ENCODE measurements at regions not wholly inside any gene's neighbourhood (a gene's known extent, or its start where the extent isn't known, plus 50 kb on each side); places are given as distances from the start of the nearest gene placed in this dataset.

DNA sequence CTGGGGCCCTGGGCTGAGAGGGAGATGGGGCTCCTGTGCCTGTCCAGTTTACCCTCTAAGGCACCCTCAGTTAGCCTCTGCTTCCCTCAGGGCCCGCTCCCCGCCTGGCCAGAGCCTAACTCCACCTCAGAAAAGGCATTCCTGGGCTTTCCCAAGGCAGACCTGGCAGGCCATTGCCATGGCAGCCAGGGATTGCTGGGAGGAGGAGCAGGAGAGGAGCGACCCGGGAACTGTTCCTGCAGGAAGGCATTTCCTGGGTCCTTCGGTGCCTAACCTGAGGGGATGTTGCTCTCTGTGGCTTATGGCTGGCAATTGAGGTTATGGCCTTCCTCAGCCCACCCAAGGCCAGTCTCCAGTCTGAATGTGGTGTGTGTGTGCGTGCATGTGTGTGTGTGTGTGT lies 131.3 kb downstream of the PJA1 start:
- intact Hi-C loops (cut with micrococcal nuclease): no loop called here
- Mint-ChIP-seq H3K36me3 (ENCODE audit: low read depth) (no peaks in the 10 kb centered on the region), H3K27me3 (peaks cover 3% of the 10 kb centered on the region), H3K4me3 (no peak overlapping the region), H3K4me1 (ENCODE audit: low read depth) (peaks cover under 1% of the 10 kb centered on the region), H3K27ac (no peak overlapping the region), H3K9me3 (no peaks in the 10 kb centered on the region)

DNA sequence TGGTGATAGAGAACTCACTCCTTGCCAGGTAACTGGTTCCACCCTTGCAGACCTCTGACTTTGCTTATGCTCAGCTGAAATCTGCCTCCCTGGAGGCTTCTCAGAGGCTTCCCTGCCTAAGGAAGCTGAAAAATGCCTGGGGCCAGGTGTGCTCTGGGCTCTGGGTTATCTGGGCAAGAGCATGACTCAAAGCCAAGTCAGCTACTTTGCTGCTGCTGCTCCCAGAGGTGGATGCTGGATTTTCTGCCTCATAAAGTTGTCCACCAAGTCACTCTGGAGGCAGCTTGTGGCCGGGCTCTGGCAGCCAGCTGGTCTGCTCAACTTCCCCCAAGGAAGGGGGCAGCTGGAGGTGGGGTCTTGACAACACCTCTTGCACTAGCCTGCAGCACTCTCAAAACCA lies 132.7 kb downstream of the PJA1 start:
- no peaks in the 10 kb centered on the region for H3K36me3 Mint-ChIP-seq (ENCODE audit: low read depth)
- H3K27ac Mint-ChIP-seq: no peak overlapping the region
- H3K27me3 Mint-ChIP-seq: peaks cover 3% of the 10 kb centered on the region
- intact Hi-C loops (cut with micrococcal nuclease): no loop called here
- H3K4me3 Mint-ChIP-seq: no peak overlapping the region
- no peaks in the 10 kb centered on the region for H3K9me3 Mint-ChIP-seq
- H3K4me1 Mint-ChIP-seq (ENCODE audit: low read depth): peaks cover 10% of the 10 kb centered on the region

DNA sequence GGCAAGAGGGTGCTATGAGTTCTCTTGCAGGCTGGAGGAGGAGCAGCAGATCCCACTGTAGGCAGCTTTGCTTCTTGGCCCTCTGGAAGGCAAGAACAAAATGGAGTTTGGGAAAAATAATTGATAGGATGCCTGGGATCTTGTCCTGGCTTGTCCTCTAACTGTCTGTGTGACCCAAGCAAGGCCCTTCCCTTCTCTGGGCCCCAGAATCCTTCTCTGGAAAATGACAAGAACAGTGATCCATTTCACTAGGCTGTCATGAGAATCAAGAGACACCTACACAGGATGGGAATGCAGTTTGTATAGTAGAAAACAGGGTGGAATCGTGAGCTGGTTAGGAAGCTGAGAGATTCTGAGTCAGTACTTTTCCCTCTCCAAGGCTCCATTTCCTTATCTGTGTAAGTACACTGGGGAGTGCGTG lies 133.3 kb downstream of the PJA1 start:
- H3K4me1 Mint-ChIP-seq (ENCODE audit: low read depth): peaks cover 15% of the 10 kb centered on the region
- H3K36me3 Mint-ChIP-seq (ENCODE audit: low read depth): no peaks in the 10 kb centered on the region
- H3K9me3 Mint-ChIP-seq: no peaks in the 10 kb centered on the region
- intact Hi-C loops (cut with micrococcal nuclease): no loop called here
- H3K4me3 Mint-ChIP-seq: no peak overlapping the region
- H3K27me3 Mint-ChIP-seq: peaks cover 3% of the 10 kb centered on the region
- no peak overlapping the region for H3K27ac Mint-ChIP-seq

- no peak overlapping the region for H3K27ac Mint-ChIP-seq
- H3K9me3 Mint-ChIP-seq: no peaks in the 10 kb centered on the region
- intact Hi-C loops (cut with micrococcal nuclease): no loop called here
- H3K36me3 Mint-ChIP-seq (ENCODE audit: low read depth): no peaks in the 10 kb centered on the region
- H3K4me3 Mint-ChIP-seq: no peak overlapping the region
- H3K4me1 Mint-ChIP-seq (ENCODE audit: low read depth): peaks cover 21% of the 10 kb centered on the region
- peaks cover 3% of the 10 kb centered on the region for H3K27me3 Mint-ChIP-seq
Measured at GRCh38 chrX:69031181-69031580, 134.1 kb downstream of the PJA1 start.

- no peaks in the 10 kb centered on the region for H3K27me3 Mint-ChIP-seq
- H3K27ac Mint-ChIP-seq: no peak overlapping the region
- H3K4me1 Mint-ChIP-seq (ENCODE audit: low read depth): peaks cover 28% of the 10 kb centered on the region
- no peaks in the 10 kb centered on the region for H3K36me3 Mint-ChIP-seq (ENCODE audit: low read depth)
- intact Hi-C loops (cut with micrococcal nuclease): no loop called here
- no peak overlapping the region for H3K4me3 Mint-ChIP-seq
- no peaks in the 10 kb centered on the region for H3K9me3 Mint-ChIP-seq
Measured at GRCh38 chrX:69029771-69030170, 135.5 kb downstream of the PJA1 start.

- no peak overlapping the region for H3K4me3 Mint-ChIP-seq
- no peaks in the 10 kb centered on the region for H3K27me3 Mint-ChIP-seq
- no peak overlapping the region for H3K27ac Mint-ChIP-seq
- intact Hi-C loops (cut with micrococcal nuclease): no loop called here
- H3K36me3 Mint-ChIP-seq (ENCODE audit: low read depth): no peaks in the 10 kb centered on the region
- H3K4me1 Mint-ChIP-seq (ENCODE audit: low read depth): peaks cover 28% of the 10 kb centered on the region
- no peaks in the 10 kb centered on the region for H3K9me3 Mint-ChIP-seq
Measured at GRCh38 chrX:69028761-69029120, 136.5 kb downstream of the PJA1 start.

- intact Hi-C loops (cut with micrococcal nuclease): no loop called here
Measured at GRCh38 chrX:69028006-69028760, 137.1 kb downstream of the PJA1 start.

GRCh38 chrX:69027181-69028005 lies 137.9 kb downstream of the PJA1 start:
- peaks cover 28% of the 10 kb centered on the region for H3K4me1 Mint-ChIP-seq (ENCODE audit: low read depth)
- no peaks in the 10 kb centered on the region for H3K27me3 Mint-ChIP-seq
- intact Hi-C loops (cut with micrococcal nuclease): no loop called here
- H3K36me3 Mint-ChIP-seq (ENCODE audit: low read depth): no peaks in the 10 kb centered on the region
- no peak overlapping the region for H3K4me3 Mint-ChIP-seq
- no peaks in the 10 kb centered on the region for H3K9me3 Mint-ChIP-seq
- H3K27ac Mint-ChIP-seq: peak overlapping the region; percentile 47

More at GRCh38 chrX:69028006-69028760, 137.1 kb downstream of the PJA1 start:
- Mint-ChIP-seq H3K27ac (no peak overlapping the region), H3K4me3 (no peak overlapping the region), H3K9me3 (no peaks in the 10 kb centered on the region), H3K27me3 (no peaks in the 10 kb centered on the region), H3K36me3 (ENCODE audit: low read depth) (no peaks in the 10 kb centered on the region), H3K4me1 (ENCODE audit: low read depth) (peaks cover 28% of the 10 kb centered on the region)

DNA sequence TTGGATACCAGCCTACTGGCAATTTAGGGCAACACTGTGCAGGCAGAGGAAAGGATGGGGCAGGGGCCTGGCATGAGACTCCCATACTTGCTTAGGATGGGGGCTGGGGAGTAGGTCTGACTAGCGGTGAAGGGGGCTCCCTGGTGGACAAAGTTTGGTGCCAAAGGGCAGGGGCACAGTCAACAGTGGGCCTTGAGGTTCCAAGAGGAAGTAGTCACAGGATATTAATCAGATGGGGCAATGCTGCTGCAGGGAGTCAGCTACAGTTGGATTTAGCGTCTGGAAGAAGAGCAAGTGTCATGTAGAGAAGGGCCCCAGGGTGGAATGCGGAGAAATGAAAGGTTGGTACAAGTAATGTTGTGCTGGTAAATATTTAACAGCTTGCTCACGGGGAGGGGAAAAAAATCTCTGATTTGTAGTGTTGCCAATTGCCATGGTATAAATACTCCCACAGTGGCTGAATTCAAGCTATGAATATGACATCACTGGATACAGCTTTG lies 139.4 kb downstream of the PJA1 start:
- H3K9me3 Mint-ChIP-seq: no peaks in the 10 kb centered on the region
- intact Hi-C loops (cut with micrococcal nuclease): no loop called here
- H3K4me1 Mint-ChIP-seq (ENCODE audit: low read depth): peaks cover 28% of the 10 kb centered on the region
- H3K4me3 Mint-ChIP-seq: no peak overlapping the region
- no peaks in the 10 kb centered on the region for H3K36me3 Mint-ChIP-seq (ENCODE audit: low read depth)
- no peaks in the 10 kb centered on the region for H3K27me3 Mint-ChIP-seq
- no peak overlapping the region for H3K27ac Mint-ChIP-seq

- H3K9me3 Mint-ChIP-seq: no peaks in the 10 kb centered on the region
- H3K27ac Mint-ChIP-seq: no peak overlapping the region
- H3K4me3 Mint-ChIP-seq: no peak overlapping the region
- no peaks in the 10 kb centered on the region for H3K36me3 Mint-ChIP-seq (ENCODE audit: low read depth)
- intact Hi-C loops (cut with micrococcal nuclease): no loop called here
- no peaks in the 10 kb centered on the region for H3K27me3 Mint-ChIP-seq
- H3K4me1 Mint-ChIP-seq (ENCODE audit: low read depth): peaks cover 28% of the 10 kb centered on the region
Measured at GRCh38 chrX:69024931-69025330, 140.3 kb downstream of the PJA1 start.

GRCh38 chrX:69024161-69024736 lies 141.0 kb downstream of the PJA1 start:
- H3K27me3 Mint-ChIP-seq: no peaks in the 10 kb centered on the region
- no peak overlapping the region for H3K4me3 Mint-ChIP-seq
- peaks cover 28% of the 10 kb centered on the region for H3K4me1 Mint-ChIP-seq (ENCODE audit: low read depth)
- intact Hi-C loops (cut with micrococcal nuclease): no loop called here
- no peaks in the 10 kb centered on the region for H3K9me3 Mint-ChIP-seq
- no peak overlapping the region for H3K27ac Mint-ChIP-seq
- H3K36me3 Mint-ChIP-seq (ENCODE audit: low read depth): no peaks in the 10 kb centered on the region

DNA sequence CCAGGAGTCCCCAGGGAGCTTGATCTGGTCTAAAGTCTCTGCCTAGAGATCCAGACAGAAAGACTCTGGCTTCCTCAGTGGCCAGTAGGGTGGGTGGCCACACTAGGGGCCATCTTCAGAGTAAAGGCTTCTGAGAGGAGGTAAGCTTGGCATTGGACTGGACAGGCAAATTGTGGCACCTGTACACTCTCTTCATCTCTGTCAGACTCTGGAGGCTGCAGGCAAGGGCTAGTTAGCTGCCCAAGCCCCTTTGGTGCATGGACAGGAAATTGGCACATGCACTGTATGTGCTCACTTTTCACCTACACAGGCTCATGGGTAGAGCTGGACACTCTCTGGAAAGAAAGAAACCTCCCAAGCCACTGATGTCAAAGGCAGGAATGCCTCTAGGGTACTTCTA lies 142.8 kb downstream of the PJA1 start:
- intact Hi-C loops (cut with micrococcal nuclease): no loop called here

DNA sequence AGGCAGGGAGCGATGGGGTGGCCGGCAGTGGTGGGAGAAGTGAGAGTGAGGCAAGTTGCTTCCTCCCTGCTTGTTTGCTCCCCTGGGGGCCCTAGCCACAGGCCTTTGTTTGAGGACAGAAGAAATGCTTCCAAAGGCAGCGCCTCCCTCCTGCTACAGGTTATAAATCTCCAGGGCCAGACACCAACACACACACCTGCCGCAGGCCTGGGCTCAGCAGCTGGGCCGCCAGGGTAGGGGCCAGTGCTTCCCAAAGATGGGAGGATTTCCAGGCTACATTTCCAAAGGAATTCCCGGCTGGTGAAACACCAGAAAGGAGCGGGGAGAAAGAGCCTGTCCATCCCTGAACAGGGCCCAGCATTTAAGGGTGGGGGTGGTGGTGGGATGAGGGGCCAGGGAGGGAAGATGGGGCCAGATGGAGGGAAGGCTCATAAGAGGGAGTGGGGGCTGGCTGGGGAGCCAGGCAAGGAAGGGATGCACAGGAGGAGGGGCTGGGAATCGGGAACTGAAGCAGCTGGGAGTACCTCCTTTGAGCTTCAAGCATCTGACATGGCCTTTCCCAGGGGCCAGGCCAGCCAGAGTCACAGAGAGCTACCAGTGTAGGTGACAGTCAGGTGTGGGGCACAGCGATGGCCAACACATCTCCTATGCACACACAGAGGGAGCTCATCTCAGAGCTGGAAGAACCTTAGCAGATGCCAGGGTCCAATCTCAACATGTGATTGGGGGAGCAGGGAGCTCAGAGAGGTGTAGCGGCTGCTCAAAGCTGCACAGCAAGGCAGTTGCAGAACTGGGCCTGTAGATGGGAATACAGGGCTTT lies 143.9 kb downstream of the PJA1 start:
- H3K4me3 Mint-ChIP-seq: no peak overlapping the region
- intact Hi-C loops (cut with micrococcal nuclease): no loop called here
- peaks cover 9% of the 10 kb centered on the region for H3K4me1 Mint-ChIP-seq (ENCODE audit: low read depth)

More for the DNA sequence above, 142.8 kb downstream of the PJA1 start:
- H3K27ac Mint-ChIP-seq: no peak overlapping the region
- no peaks in the 10 kb centered on the region for H3K9me3 Mint-ChIP-seq
- H3K4me3 Mint-ChIP-seq: no peak overlapping the region
- H3K36me3 Mint-ChIP-seq (ENCODE audit: low read depth): no peaks in the 10 kb centered on the region
- peaks cover 17% of the 10 kb centered on the region for H3K4me1 Mint-ChIP-seq (ENCODE audit: low read depth)
- no peaks in the 10 kb centered on the region for H3K27me3 Mint-ChIP-seq

More for the DNA sequence above, 143.9 kb downstream of the PJA1 start:
- Mint-ChIP-seq H3K9me3 (no peaks in the 10 kb centered on the region), H3K27ac (no peak overlapping the region), H3K36me3 (ENCODE audit: low read depth) (no peaks in the 10 kb centered on the region), H3K27me3 (no peaks in the 10 kb centered on the region)
